Sigmoid colon (tissue), 6 donors: ENCODE measurements at regions not wholly inside any gene's neighbourhood (a gene's known extent, or its start where the extent isn't known, plus 50 kb on each side); places are given as distances from the start of the nearest gene placed in this dataset.

Experiments used
- DNase-seq: peaks from one replicate; pipeline ENCODE4 v3.0.0-alpha.2; 2019
- H3K27ac ChIP-seq, 4 donors: fragments of 200-600 bp; sonication (generic); one replicate each; pipeline ENCODE4 v1.5.1; 2016 to 2019; ENCODE audit warnings: mild to moderate bottlenecking in 1 of 4
- H3K27me3 ChIP-seq, 3 donors: fragments of 200-600 bp; sonication (generic); one replicate each; pipeline ENCODE4 v1.5.1; 2019; ENCODE audit warnings: mild to moderate bottlenecking in 1 of 3
- H3K36me3 ChIP-seq, 4 donors: fragments of 200-600 bp; sonication (generic); one replicate each; pipeline ENCODE4 v1.5.1; 2016 to 2019
- H3K4me1 ChIP-seq, 4 donors: fragments of 200-600 bp; sonication (generic); one replicate each; pipeline ENCODE4 v1.5.1; 2017 to 2019
- H3K4me3 ChIP-seq, 4 donors: fragments of 200-600 bp; sonication (generic); one replicate each; pipeline ENCODE4 v1.5.1; 2017 to 2019; ENCODE audit warnings: mild to moderate bottlenecking in 2 of 4, moderate library complexity in 1 of 4
- H3K9me3 ChIP-seq, 4 donors: fragments of 200-600 bp in 3 of 4; sonication (generic) in 3 of 4; one replicate each; pipeline versions ENCODE4 v1.5.1 to v1.6.1; 2013 to 2019
- CTCF ChIP-seq, 4 experiments: fragments of 450-650 bp in 3 of 4; fragments of 200-600 bp in 1 of 4; IDR thresholded peaks; one replicate each; pipeline ENCODE4 v1.5.1; 2016 to 2019; ENCODE audit warnings: antibody characterized with exemption in 4 of 4, mild to moderate bottlenecking in 3 of 4, moderate library complexity in 2 of 4
- EP300 ChIP-seq, 4 donors: sonication (generic); formaldehyde crosslinking; IDR thresholded peaks; one replicate each; pipeline ENCODE4 v1.6.1; 2017; ENCODE audit warnings: antibody characterized with exemption in 4 of 4
- POLR2A ChIP-seq, 2 donors: fragments of 450-650 bp; IDR thresholded peaks; one replicate each; pipeline ENCODE4 v1.6.1; 2016; ENCODE audit warnings: antibody characterized with exemption in 2 of 2, mild to moderate bottlenecking in 2 of 2, moderate library complexity in 2 of 2
- POLR2AphosphoS5 ChIP-seq, 4 donors: sonication (generic); formaldehyde crosslinking; IDR thresholded peaks; one replicate each; pipeline ENCODE4 v1.6.1; 2017; ENCODE audit warnings: antibody characterized with exemption in 4 of 4
- WGBS, 2 donors: extraction: QIAGEN DNeasy Blood & Tissue Kit; methylation state at CpG; one replicate each; pipeline ENCODE4 v1.1.7; 2013; 5-methylcytosine and 5-hydroxymethylcytosine counted together
- intact Hi-C: fragments of 100-400 bp; cut with DNase I; formaldehyde crosslinking; loops from one replicate; pipeline ENCODE4 v1.15.1; 2023
- donor health status: healthy with polysubstance abuse.
- donor health status: healthy.

- TF ChIP-seq EP300 (IDR thresholded peaks at IDR 0.05) (no peak), POLR2AphosphoS5 (IDR thresholded peaks at IDR 0.05) (no peak)
Measured at GRCh38 chr2:172672114-172672513, 63.5 kb upstream of the RAPGEF4 start.

GRCh38 chr2:172673056-172673683 is 62.5 kb upstream of the RAPGEF4 start:
- peaks cover 0 to 11% (median 5%) of the 10 kb centered on the region in 4 donors for H3K4me1 ChIP-seq
- intact Hi-C loops: no loop called here
- no peak for DNase-seq
- H3K36me3 ChIP-seq: no peaks in the 10 kb centered on the region
- H3K9me3 ChIP-seq: peaks cover 0 to 9% (median under 1%) of the 10 kb centered on the region in 4 donors
- H3K27me3 ChIP-seq: no peaks in the 10 kb centered on the region
- no peak overlapping the region for H3K4me3 ChIP-seq
- TF ChIP-seq POLR2AphosphoS5 (IDR thresholded peaks at IDR 0.05) (no peak), CTCF (IDR thresholded peaks at IDR 0.05) (no peak), POLR2A (IDR thresholded peaks at IDR 0.05) (no peak), EP300 (IDR thresholded peaks at IDR 0.05) (no peak)
- no peak overlapping the region for H3K27ac ChIP-seq
- WGBS, 2 donors: 36 to 76% methylated on average over 6 of the region's 6 CpGs

More at GRCh38 chr2:172672114-172672513, 63.5 kb upstream of the RAPGEF4 start:
- 12 to 74% methylated on average over 1 of the region's 1 CpG for WGBS, 2 donors
- Histone ChIP-seq H3K27me3 (no peaks in the 10 kb centered on the region), H3K4me1 (peaks cover 0 to 2% (median under 1%) of the 10 kb centered on the region in 4 donors), H3K27ac (no peak overlapping the region), H3K9me3 (peaks cover 0 to 9% (median under 1%) of the 10 kb centered on the region in 4 donors), H3K36me3 (no peaks in the 10 kb centered on the region), H3K4me3 (no peak overlapping the region)
- no peak for DNase-seq
- intact Hi-C loops: no loop called here

GRCh38 chr2:172674034-172674967 is 61.3 kb upstream of the RAPGEF4 start:
- no peaks in the 10 kb centered on the region for H3K27me3 ChIP-seq
- intact Hi-C loops: no loop called here
- no peak for DNase-seq
- peaks cover 0 to 11% (median 5%) of the 10 kb centered on the region in 4 donors for H3K4me1 ChIP-seq
- WGBS, 2 donors: 58 to 81% methylated on average over 39 of the region's 39 CpGs
- peaks cover 0 to 9% (median under 1%) of the 10 kb centered on the region in 4 donors for H3K9me3 ChIP-seq
- TF ChIP-seq POLR2AphosphoS5 (IDR thresholded peaks at IDR 0.05): no peak
- no peak for TF ChIP-seq EP300 (IDR thresholded peaks at IDR 0.05)
- no peak for TF ChIP-seq CTCF (IDR thresholded peaks at IDR 0.05)
- H3K27ac ChIP-seq: no peak overlapping the region
- H3K36me3 ChIP-seq: no peaks in the 10 kb centered on the region
- H3K4me3 ChIP-seq: no peak overlapping the region

- Histone ChIP-seq H3K27me3 (no peaks in the 10 kb centered on the region), H3K27ac (no peak overlapping the region), H3K4me1 (peaks cover 0 to 11% (median 5%) of the 10 kb centered on the region in 4 donors), H3K36me3 (no peaks in the 10 kb centered on the region), H3K4me3 (no peak overlapping the region), H3K9me3 (peaks cover 0 to 9% (median under 1%) of the 10 kb centered on the region in 4 donors)
- intact Hi-C loops: no loop called here
- WGBS, 2 donors: 66 to 86% methylated on average over 3 of the region's 3 CpGs
- DNase-seq: no peak
- no peak for TF ChIP-seq POLR2AphosphoS5 (IDR thresholded peaks at IDR 0.05)
- no peak for TF ChIP-seq EP300 (IDR thresholded peaks at IDR 0.05)
- no peak for TF ChIP-seq CTCF (IDR thresholded peaks at IDR 0.05)
- TF ChIP-seq POLR2A (IDR thresholded peaks at IDR 0.05): no peak
Measured at GRCh38 chr2:172674968-172675303, 60.7 kb upstream of the RAPGEF4 start.

- Histone ChIP-seq H3K9me3 (peaks cover 0 to 9% (median under 1%) of the 10 kb centered on the region in 4 donors), H3K27ac (no peak overlapping the region), H3K36me3 (no peaks in the 10 kb centered on the region), H3K27me3 (no peaks in the 10 kb centered on the region), H3K4me3 (no peak overlapping the region), H3K4me1 (peaks cover 0 to 24% (median 15%) of the 10 kb centered on the region in 4 donors)
- TF ChIP-seq POLR2AphosphoS5 (IDR thresholded peaks at IDR 0.05): no peak
- TF ChIP-seq EP300 (IDR thresholded peaks at IDR 0.05): no peak
- TF ChIP-seq POLR2A (IDR thresholded peaks at IDR 0.05): no peak
- no peak for TF ChIP-seq CTCF (IDR thresholded peaks at IDR 0.05)
- no peak for DNase-seq
- intact Hi-C loops: no loop called here
Measured at GRCh38 chr2:172677363-172677762, 58.3 kb upstream of the RAPGEF4 start.
